Anterior cingulate cortex (tissue), 58 donors: ENCODE measurements at regions not wholly inside any gene's neighbourhood (a gene's known extent, or its start where the extent isn't known, plus 50 kb on each side); places are given as distances from the start of the nearest gene placed in this dataset.
"Not testable (repeated sequence)": the region's sequence is repeated elsewhere in the genome, so short reads cannot be mapped to it uniquely, and the experiment has no call there.

Source experiments
- DNase-seq, 58 donors: peaks; one replicate each; lab custom pipeline; 2025; lab: John Stamatoyannopoulos, UW

- DNase-seq, result no peak
These were observed 1108.8 kb upstream of the PCDH20 start for GRCh38 chr13:62524498-62524897.

- DNase-seq, result no peak
These were observed 1108.4 kb upstream of the PCDH20 start for GRCh38 chr13:62524061-62524460.

DNA sequence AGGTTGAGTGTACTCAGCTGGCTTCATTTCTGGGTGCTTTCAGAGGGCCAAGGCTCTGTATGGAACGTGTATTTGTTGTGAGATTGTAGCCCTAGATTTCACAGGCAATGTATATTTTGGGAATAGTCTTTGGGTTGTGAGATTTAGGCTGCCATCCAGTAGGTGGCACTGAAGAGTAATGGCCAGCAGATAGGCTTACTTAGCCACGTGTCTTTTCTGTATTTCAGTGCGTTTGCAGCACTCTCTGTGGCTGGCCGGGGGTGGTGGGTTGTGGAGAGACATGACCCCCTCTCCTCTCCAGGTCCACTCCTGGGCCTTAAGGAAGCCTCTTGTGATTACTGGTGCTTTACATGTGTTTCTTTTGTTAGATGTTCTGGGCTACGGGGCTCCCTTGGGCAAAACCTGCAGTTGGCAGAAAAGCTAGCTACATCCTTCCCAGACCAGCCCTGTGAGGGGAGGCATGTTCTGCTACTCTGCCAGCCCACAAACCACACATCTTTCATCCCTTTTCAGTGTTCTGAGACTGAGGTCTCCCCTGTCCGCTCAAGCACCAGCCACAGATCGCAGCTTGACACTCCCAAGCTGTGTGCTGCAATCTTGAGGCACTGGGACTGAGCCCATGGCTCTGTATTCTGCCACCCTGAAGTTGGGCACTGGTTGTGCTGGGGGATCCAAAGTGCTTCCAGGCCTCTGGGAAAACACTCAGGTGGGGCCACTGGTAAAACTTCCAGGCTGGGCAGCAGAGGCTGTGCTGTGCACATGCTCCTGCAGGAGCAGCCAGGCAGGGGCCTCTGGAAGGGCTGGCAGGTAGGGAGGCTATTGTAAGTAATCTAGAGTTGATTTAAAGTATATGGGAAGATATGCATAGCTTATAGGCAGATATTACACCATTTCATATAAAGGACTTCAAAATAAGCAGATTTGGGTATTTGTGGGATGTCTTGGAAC is 1096.8 kb upstream of the PCDH20 start:
- DNase-seq, result peak in 18 of 58 donors; percentile 1 to 26 (median 4)

- DNase-seq, result no peak
These were observed 1095.4 kb upstream of the PCDH20 start for GRCh38 chr13:62510906-62511655.

DNA sequence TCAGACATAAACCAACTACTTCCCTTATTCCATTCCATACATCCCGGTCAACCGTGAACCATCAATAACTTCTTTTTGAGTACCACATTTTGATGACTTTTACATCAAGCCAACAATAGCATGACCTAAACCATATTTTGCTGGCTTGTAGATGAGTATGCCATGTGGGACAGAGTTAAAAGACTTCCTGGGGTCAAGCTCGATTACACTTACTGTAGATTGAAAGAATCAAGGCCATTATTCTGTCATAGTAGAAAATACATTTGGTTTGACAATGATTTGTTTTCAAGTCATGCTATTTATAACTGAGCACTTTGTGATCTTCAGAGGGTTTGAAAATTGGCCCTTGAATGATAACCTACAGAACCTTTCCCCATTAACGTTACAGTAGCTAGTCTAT is 1086.9 kb upstream of the PCDH20 start:
- no peak for DNase-seq

DNA sequence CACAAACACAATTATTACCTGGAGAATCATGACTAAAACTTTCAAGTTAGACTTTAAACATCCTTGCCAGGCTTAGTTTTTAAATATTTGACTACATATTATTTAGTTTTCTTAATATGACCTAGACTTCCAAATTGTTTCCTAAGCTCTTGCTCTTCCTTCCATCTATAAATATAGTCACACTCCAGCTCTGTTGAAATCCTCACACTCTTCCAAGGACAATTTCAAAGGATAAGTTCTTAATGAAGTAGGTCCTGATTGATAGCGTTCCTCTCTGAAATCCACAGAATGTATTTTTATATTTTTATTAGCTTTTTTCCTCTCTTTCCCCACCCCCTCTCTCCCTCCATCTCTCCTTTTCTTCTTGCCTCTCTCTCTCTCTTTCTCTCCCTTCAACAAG is 1074.1 kb upstream of the PCDH20 start:
- DNase-seq, result no peak

DNA sequence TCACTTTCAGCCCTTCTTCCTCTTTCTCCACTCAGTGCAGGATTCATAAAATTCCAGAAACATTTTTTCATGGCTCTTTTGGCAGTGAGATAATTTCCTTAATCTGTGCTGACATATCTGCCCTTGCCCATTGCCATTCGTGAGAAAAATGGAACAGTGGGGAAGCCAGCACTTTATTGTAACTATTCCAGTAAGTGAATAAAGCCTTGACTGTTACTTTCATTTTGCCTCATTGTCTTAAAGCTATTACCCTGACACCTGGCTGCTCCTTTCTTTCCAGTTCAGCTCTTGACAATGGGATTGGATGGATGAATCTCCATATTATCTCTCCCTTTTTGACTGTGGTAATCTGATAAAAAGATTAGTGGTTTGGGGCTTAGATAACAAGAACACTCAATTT is 1068.1 kb upstream of the PCDH20 start:
- no peak for DNase-seq

DNA sequence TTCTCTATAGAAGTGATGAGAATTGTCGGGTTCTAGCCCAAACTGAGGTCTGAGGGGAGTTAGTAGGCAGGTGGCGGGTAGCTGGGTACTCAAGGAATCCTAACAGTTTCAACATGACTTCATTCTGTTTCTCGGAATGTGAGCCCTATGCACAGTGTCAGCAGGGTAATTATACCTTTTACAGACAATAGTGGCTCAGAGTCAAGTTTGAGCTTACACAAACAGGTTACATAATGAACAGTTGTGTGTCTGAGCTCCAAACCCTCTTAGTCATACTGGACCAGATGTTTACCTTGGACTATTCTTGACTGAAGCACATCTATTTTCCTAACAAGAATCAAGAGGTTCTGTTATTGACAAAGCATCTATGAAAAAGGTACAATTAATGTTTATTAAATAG is 1066.7 kb upstream of the PCDH20 start:
- no peak for DNase-seq

GRCh38 chr13:62473944-62474237 is 1058.2 kb upstream of the PCDH20 start:
- no peak for DNase-seq

- DNase-seq, result no peak
These were observed 1057.7 kb upstream of the PCDH20 start for GRCh38 chr13:62473190-62473943.

DNA sequence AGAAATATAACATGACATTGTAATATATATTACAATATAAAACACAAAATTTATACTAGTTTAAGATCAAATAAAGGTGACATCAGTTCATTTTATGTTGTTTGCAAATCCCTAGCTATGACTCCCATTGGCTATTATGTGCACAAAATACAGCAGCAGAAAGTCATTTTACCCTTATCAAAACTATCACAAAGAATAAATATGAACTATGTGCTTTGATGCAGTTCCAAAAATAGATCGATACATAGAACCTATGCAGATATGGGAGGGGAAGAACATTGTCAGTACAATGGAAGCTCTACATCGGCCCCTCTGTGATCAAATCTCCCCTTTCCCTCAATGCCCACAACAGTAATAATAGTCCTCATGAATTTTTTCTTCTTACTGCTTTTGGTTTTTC is 1038.1 kb upstream of the PCDH20 start:
- DNase-seq, result no peak

- DNase-seq, result no peak
These were observed 1035.1 kb upstream of the PCDH20 start for GRCh38 chr13:62450759-62451158.

DNA sequence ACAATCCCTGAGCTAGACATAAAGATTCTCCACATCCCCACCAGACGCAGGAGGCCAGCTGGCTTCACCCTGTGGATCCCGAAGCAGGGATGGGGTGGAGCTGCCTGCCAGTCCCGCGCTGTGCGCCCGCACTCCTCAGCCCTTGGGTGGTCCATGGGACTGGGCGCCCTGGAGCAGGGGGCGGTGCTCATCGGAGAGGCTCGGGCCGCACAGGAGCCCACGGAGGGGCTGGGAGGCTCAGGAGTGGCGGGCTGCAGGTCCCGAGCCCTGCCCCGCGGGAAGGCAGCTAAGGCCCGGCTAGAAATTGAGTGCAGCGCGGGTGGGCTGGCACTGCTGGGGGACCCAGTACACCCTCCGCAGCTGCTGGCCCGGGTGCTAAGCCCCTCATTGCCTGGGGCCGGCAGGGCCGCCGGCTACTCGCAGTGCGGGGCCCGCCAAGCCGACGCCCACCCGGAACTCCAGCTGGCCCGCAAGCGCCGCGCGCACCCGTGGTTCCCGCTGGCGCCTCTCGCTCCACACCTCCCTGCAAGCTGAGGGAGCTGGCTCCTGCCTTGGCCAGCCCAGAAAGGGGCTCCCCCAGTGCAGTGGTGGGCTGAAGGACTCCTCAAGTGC is 1032.2 kb upstream of the PCDH20 start:
- DNase-seq, result not testable (repeated sequence)

DNA sequence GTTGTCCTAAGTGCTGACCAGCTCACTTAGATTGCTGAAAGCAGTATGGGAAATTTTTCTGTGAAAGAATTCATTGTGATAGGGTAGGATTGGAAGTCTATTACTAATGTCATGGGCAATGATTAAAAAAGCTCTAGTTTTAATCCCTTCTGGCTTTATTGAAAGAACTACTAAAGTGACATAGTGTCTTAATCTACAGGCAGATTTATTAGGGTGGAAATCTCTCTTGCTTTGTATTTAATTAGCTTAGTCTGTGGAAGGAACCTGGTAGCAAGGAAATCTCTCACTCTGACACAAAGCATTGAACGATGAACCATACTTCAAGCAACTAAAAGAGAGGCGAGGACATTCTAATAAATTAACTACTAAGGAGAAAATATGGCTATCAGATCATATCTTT is 1029.2 kb upstream of the PCDH20 start:
- DNase-seq, result no peak

DNA sequence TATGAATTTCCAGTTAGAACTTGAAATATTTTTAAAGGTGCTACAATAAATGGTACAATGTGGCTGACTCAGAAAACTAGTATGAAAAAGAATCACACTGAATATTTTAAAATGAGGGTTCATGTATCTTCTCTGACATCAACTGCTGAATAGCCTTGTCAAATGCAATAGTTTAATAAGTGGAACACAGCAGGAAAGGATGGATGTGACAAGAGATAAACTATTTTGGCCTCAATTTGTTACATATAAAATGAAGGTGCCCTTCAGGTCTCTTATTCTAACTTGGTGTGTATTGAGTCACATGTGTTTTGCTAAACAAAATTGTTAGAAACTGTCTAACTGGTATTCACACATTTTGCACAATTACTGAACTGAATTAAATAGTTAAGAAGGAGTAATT is 1018.4 kb upstream of the PCDH20 start:
- no peak for DNase-seq

- DNase-seq, result no peak
These were observed 1018.0 kb upstream of the PCDH20 start for GRCh38 chr13:62433660-62434059.

DNA sequence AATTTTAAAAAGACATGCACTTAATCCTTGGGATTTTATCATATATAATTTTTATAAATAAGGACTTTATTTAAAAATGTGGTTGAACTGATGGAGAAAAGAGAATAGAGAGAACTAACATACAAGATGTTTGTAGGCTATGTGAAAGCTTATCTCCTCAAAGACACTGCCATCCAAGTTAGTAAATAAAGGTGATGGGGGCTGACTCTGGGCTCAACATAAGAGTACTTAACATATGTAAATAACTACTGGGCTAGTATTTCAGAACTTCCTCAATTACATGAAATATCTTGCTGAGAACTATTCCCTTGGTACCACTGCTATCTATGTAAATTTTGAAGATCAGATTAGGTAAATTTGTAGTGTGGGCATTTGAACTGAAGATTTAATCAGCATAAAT is 1017.3 kb upstream of the PCDH20 start:
- no peak for DNase-seq

DNA sequence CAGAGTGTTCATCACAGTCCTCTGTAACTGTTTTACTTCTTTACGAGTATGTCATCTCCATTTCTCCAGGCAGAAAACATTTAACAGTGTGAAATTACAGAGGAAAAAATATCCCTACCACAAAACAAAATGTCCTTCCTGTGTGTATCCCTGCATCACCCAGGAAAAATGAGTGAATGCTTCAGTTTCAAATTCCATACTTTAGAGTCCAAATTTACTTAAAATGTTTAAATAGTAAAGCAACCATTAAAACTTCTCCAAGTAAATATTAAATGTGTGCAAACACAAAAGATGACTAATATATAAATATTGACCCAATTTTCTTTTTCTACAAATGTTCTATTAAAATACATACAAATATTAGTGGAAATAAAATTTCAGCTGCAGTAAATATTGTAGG is 1016.6 kb upstream of the PCDH20 start:
- DNase-seq, result no peak

- DNase-seq, result no peak
These were observed 1016.2 kb upstream of the PCDH20 start for GRCh38 chr13:62431852-62432251.

DNA sequence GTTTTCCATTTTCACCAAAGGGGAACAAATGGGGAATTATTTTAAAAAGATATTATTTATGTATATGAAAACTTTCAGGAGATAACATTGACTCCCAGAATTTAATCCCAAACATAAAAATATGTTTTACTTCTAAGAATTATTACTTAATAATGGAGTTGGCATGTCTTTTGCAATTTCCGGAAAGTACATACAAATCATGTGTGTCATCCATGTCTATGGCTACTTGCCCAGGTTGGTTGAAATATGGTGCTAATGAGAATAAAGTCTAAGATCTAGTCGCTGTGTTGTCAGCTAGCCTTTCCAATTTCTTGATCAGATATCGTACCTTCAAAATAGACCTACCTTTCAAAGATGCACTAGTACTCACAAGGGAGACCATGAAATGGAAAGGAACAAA is 1003.2 kb upstream of the PCDH20 start:
- no peak for DNase-seq

DNA sequence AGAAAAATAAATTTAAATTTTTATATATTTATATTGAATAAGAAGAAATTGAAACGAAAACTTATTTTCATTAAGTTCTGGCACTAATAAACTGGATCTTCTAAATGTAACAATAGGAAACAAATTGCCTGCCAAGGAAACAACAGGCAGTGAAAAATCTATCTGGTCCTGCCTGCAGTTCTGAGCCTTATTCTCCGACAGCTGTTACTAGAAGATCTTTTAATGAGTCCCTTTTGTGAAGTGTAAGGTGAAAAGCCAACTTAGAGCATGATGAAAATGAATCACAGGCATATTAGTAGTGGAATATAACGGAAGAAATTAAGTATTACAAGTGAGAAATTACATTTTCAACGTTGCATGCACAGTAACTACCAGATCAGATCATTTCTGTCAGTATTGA is 1002.7 kb upstream of the PCDH20 start:
- DNase-seq, result no peak
